H9 (cell line): ENCODE measurements at regions not wholly inside any gene's neighbourhood (a gene's known extent, or its start where the extent isn't known, plus 50 kb on each side); places are given as distances from the start of the nearest gene placed in this dataset.

Experiments used
- DNase-seq: peaks from one replicate; pipeline ENCODE4 v3.0.0-alpha.2; 2017
- H2AFZ ChIP-seq: one replicate; pipeline ENCODE4 v1.6.1; 2013; ENCODE audit warnings: mild to moderate bottlenecking, low read length, control low read depth, moderate library complexity
- H2AK5ac ChIP-seq: 2 replicates; pipeline ENCODE4 v1.6.1; 2013; ENCODE audit warnings: low read length, control low read depth, mixed read lengths; ENCODE audit not compliant: insufficient read length
- H2BK120ac ChIP-seq: one replicate; pipeline ENCODE4 v1.6.1; 2013; ENCODE audit warnings: low read depth, mild to moderate bottlenecking, low read length, control low read depth, inconsistent platforms; ENCODE audit not compliant: poor library complexity, severe bottlenecking
- H2BK12ac ChIP-seq: 2 replicates; pipeline ENCODE4 v1.6.1; 2013; ENCODE audit warnings: low read length, control low read depth, mixed read lengths, low read depth; ENCODE audit not compliant: insufficient read length
- H2BK15ac ChIP-seq: 2 replicates; pipeline ENCODE4 v1.6.1; 2013; ENCODE audit warnings: low read depth, low read length, control low read depth
- H2BK20ac ChIP-seq: one replicate; pipeline ENCODE4 v1.6.1; 2013; ENCODE audit warnings: low read depth, mild to moderate bottlenecking, low read length, control low read depth, inconsistent platforms; ENCODE audit not compliant: poor library complexity, severe bottlenecking
- H2BK5ac ChIP-seq: 2 replicates; pipeline ENCODE4 v1.6.1; 2013; ENCODE audit warnings: low read length, control low read depth, mixed read lengths; ENCODE audit not compliant: insufficient read length
- H3K14ac ChIP-seq: 2 replicates; pipeline ENCODE4 v1.6.1; 2013; ENCODE audit warnings: low read length, control low read depth; ENCODE audit not compliant: insufficient read depth
- H3K18ac ChIP-seq: 2 replicates; pipeline ENCODE4 v1.6.1; 2013; ENCODE audit warnings: low read depth, mild to moderate bottlenecking, mixed read lengths, low read length, control low read depth; ENCODE audit not compliant: insufficient read length
- H3K23ac ChIP-seq: 2 replicates; pipeline ENCODE4 v1.6.1; 2013; ENCODE audit warnings: low read length, control low read depth, mixed read lengths, low read depth; ENCODE audit not compliant: insufficient read length
- H3K23me2 ChIP-seq: 2 replicates; pipeline ENCODE4 v1.6.1; 2013; ENCODE audit warnings: low read depth, mild to moderate bottlenecking, mixed read lengths, low read length, control low read depth; ENCODE audit not compliant: insufficient read length, poor library complexity, severe bottlenecking
- H3K27ac ChIP-seq: 2 replicates; pipeline ENCODE4 v1.5.1; 2013; ENCODE audit warnings: low read length, control low read depth, mixed read lengths, low read depth; ENCODE audit not compliant: insufficient read length
- H3K27me3 ChIP-seq: 2 replicates; pipeline ENCODE4 v1.6.1; 2013; ENCODE audit warnings: low read length, control low read depth, inconsistent platforms; ENCODE audit not compliant: insufficient read depth
- H3K4ac ChIP-seq: 2 replicates; pipeline ENCODE4 v1.6.1; 2013; ENCODE audit warnings: low read depth, mild to moderate bottlenecking, control low read depth, inconsistent platforms, low read length, moderate library complexity
- H3K4me1 ChIP-seq: 2 replicates; pipeline ENCODE4 v1.6.1; 2013; ENCODE audit warnings: low read length, control low read depth, inconsistent platforms; ENCODE audit not compliant: insufficient read depth
- H3K4me2 ChIP-seq: 2 replicates; pipeline ENCODE4 v1.6.1; 2013; ENCODE audit warnings: low read length, control low read depth, mixed read lengths; ENCODE audit not compliant: insufficient read length, insufficient read depth
- H3K56ac ChIP-seq: 2 replicates; pipeline ENCODE4 v1.6.1; 2013; ENCODE audit warnings: low read depth, mild to moderate bottlenecking, mixed read lengths, low read length, control low read depth; ENCODE audit not compliant: insufficient read length
- H3K79me1 ChIP-seq: 2 replicates; pipeline ENCODE4 v1.6.1; 2013; ENCODE audit warnings: low read depth, mild to moderate bottlenecking, moderate library complexity, low read length, control low read depth, inconsistent platforms; ENCODE audit not compliant: insufficient read depth, poor library complexity, severe bottlenecking
- H3K79me2 ChIP-seq: 2 replicates; pipeline ENCODE4 v1.6.1; 2013; ENCODE audit warnings: low read length, control low read depth, inconsistent platforms; ENCODE audit not compliant: insufficient read depth
- H3K9ac ChIP-seq: 2 replicates; pipeline ENCODE4 v1.6.1; 2013; ENCODE audit warnings: low read length, control low read depth, mixed read lengths; ENCODE audit not compliant: insufficient read length; ENCODE audit errors: extremely low read depth
- H3K9me3 ChIP-seq: one replicate; pipeline ENCODE4 v1.6.1; 2013; ENCODE audit warnings: low read depth, low read length, inconsistent platforms; ENCODE audit not compliant: control insufficient read depth
- H3T11ph ChIP-seq: one replicate; pipeline ENCODE4 v1.6.1; 2013; ENCODE audit warnings: mild to moderate bottlenecking, low read length, control low read depth, inconsistent platforms
- H4K20me1 ChIP-seq: one replicate; pipeline ENCODE4 v1.6.1; 2013; ENCODE audit not compliant: control insufficient read depth, insufficient read length, insufficient read depth
- H4K5ac ChIP-seq: 2 replicates; pipeline ENCODE4 v1.6.1; 2013; ENCODE audit warnings: low read depth, mild to moderate bottlenecking, mixed read lengths, low read length, control low read depth; ENCODE audit not compliant: insufficient read length
- H4K8ac ChIP-seq: replicated peaks from 2 replicates; pipeline ENCODE4 v1.6.1; 2013; ENCODE audit warnings: low read length, control low read depth, mixed read lengths, low read depth; ENCODE audit not compliant: insufficient read length
- H4K91ac ChIP-seq: 2 replicates; pipeline ENCODE4 v1.6.1; 2013; ENCODE audit warnings: low read depth, mild to moderate bottlenecking, moderate library complexity, mixed read lengths, low read length, control low read depth; ENCODE audit not compliant: insufficient read length
- H3K27ac Mint-ChIP-seq, 3 experiments: 2 replicates in 2 of 3; 3 replicates in 1 of 3; pipeline ENCODE4 v1.8.0; 2020 to 2021; ENCODE audit warnings: mixed read lengths in 3 of 3, mild to moderate bottlenecking in 1 of 3, moderate library complexity in 1 of 3
- H3K27me3 Mint-ChIP-seq: 2 replicates; pipeline ENCODE4 v1.8.0; 2021; ENCODE audit warnings: low read depth, mild to moderate bottlenecking, moderate library complexity, mixed read lengths
- H3K36me3 Mint-ChIP-seq, 3 experiments: 2 replicates in 2 of 3; 3 replicates in 1 of 3; pipeline ENCODE4 v1.8.0; 2020 to 2021; ENCODE audit warnings: low read depth in 3 of 3, mixed read lengths in 3 of 3; ENCODE audit not compliant: insufficient read depth in 1 of 3
- H3K4me1 Mint-ChIP-seq, 2 experiments: 2 replicates each; pipeline ENCODE4 v1.8.0; 2020; ENCODE audit warnings: mixed read lengths in 2 of 2
- H3K4me3 Mint-ChIP-seq, 2 experiments: 2 replicates in 1 of 2; 3 replicates in 1 of 2; pipeline ENCODE4 v1.8.0; 2020 to 2021; ENCODE audit warnings: mild to moderate bottlenecking in 2 of 2, mixed read lengths in 2 of 2, moderate library complexity in 1 of 2
- H3K9me3 Mint-ChIP-seq, 2 experiments: 2 replicates in 1 of 2; 3 replicates in 1 of 2; pipeline ENCODE4 v1.8.0; 2020; ENCODE audit warnings: mild to moderate bottlenecking in 2 of 2, mixed read lengths in 2 of 2, moderate library complexity in 1 of 2
- CTCF ChIP-seq: fragments of 200-600 bp; sonication (generic); conservative IDR thresholded peaks from 3 replicates; pipeline ENCODE4 v1.8.0; 2021; ENCODE audit warnings: antibody characterized with exemption, mild to moderate bottlenecking
- WGBS: extraction: QIAGEN DNeasy Blood & Tissue Kit; methylation state at CpG from one replicate; pipeline ENCODE4 v1.1.7; 2013; ENCODE audit warnings: missing lambda C conversion rate, low lambda C conversion rate, mixed read lengths; ENCODE audit not compliant: insufficient read length; ENCODE audit errors: extremely low coverage; 5-methylcytosine and 5-hydroxymethylcytosine counted together

GRCh38 chr3:10695595-10696285, 120.3 kb upstream of the SLC6A11 start:
- no peaks in the 10 kb centered on the region for H3K27me3 ChIP-seq
- H3K14ac ChIP-seq = no peak overlapping the region
- no peak for DNase-seq
- no peak overlapping the region for H2AK5ac ChIP-seq
- H3K9me3 Mint-ChIP-seq = no peaks in the 10 kb centered on the region
- no peak overlapping the region for H3K4me3 Mint-ChIP-seq
- H2AFZ ChIP-seq = no peak overlapping the region
- H3K79me2 ChIP-seq = no peaks in the 10 kb centered on the region
- H3K4ac ChIP-seq = no peak overlapping the region
- H2BK12ac ChIP-seq = no peak overlapping the region
- H3K23ac ChIP-seq = no peak overlapping the region
- H3K4me2 ChIP-seq = no peak overlapping the region
- no peak overlapping the region for H4K5ac ChIP-seq
- H3K56ac ChIP-seq = no peak overlapping the region
- TF ChIP-seq CTCF = no peak
- no peaks in the 10 kb centered on the region for H3K4me1 ChIP-seq
- H3K9me3 ChIP-seq = no peaks in the 10 kb centered on the region
- peaks cover 38% of the 10 kb centered on the region for H3K27me3 Mint-ChIP-seq
- H2BK15ac ChIP-seq = no peak overlapping the region
- peaks cover 5 to 13% of the 10 kb centered on the region in 2 experiments; a peak in 1 of 4 replicates for H3K4me1 Mint-ChIP-seq
- no peak overlapping the region for H4K8ac ChIP-seq
- H2BK20ac ChIP-seq = no peak overlapping the region
- H3K79me1 ChIP-seq = no peaks in the 10 kb centered on the region
- no CpG with 5 or more reads among the region's 4 CpGs for WGBS
- no peaks in the 10 kb centered on the region for H3K23me2 ChIP-seq
- no peaks in the 10 kb centered on the region for H3K36me3 Mint-ChIP-seq
- no peak overlapping the region for H4K91ac ChIP-seq
- H3K9ac ChIP-seq = no peak overlapping the region
- H3K27ac Mint-ChIP-seq = no peak overlapping the region
- no peak overlapping the region for H3T11ph ChIP-seq
- H4K20me1 ChIP-seq = no peaks in the 10 kb centered on the region
- no peak overlapping the region for H2BK5ac ChIP-seq
- H3K27ac ChIP-seq = no peak overlapping the region
- H3K18ac ChIP-seq = no peak overlapping the region
- no peak overlapping the region for H2BK120ac ChIP-seq
